H1 (cell line): ENCODE measurements at regions not wholly inside any gene's neighbourhood (a gene's known extent, or its start where the extent isn't known, plus 50 kb on each side); places are given as distances from the start of the nearest gene placed in this dataset.

Experiments
- GABPA ChIP-seq: IDR thresholded peaks from 2 replicates; pipeline ENCODE4 v1.6.1; 2011; ENCODE audit warnings: mild to moderate bottlenecking, low read length, moderate library complexity, borderline replicate concordance; ENCODE audit not compliant: insufficient read depth
- POLR2A ChIP-seq, 2 experiments: IDR thresholded peaks; 1 replicate in 1 of 2; 2 replicates in 1 of 2; pipeline ENCODE4 v1.6.1; 2011; ENCODE audit warnings: low read depth in 2 of 2, low read length in 2 of 2, mild to moderate bottlenecking in 2 of 2; ENCODE audit errors: control extremely low read depth in 1 of 2
- RBBP5 ChIP-seq: IDR thresholded peaks from 2 replicates; pipeline ENCODE4 v1.7.1; 2012; ENCODE audit warnings: low read depth, mild to moderate bottlenecking, inconsistent platforms, low read length, moderate library complexity, borderline replicate concordance
- RNF2 ChIP-seq: fragments of 200-900, 300-1000 bp; sonication (generic); IDR thresholded peaks from 2 replicates; pipeline ENCODE4 v1.7.1; 2016; ENCODE audit warnings: borderline replicate concordance, low read depth, mild to moderate bottlenecking, antibody characterized with exemption, low read length; ENCODE audit not compliant: poor library complexity, severe bottlenecking; ENCODE audit errors: missing control alignments

GRCh38 chr2:53379547-53379946, 388.1 kb upstream of the CHAC2 start:
- TF ChIP-seq GABPA, result no peak
- TF ChIP-seq RBBP5, result no peak
- TF ChIP-seq POLR2A (IDR thresholded peaks at IDR 0.05; ENCODE audit: control extremely low read depth in 1 of 2, low read depth in 2 of 2, low read length in 2 of 2), result no peak
- no peak for TF ChIP-seq RNF2
